Neural cell (in vitro differentiated cells): ENCODE measurements at regions not wholly inside any gene's neighbourhood (a gene's known extent, or its start where the extent isn't known, plus 50 kb on each side); places are given as distances from the start of the nearest gene placed in this dataset.

ENCODE experiments used
- H2AFZ ChIP-seq: fragments of 200-600, 300-800 bp; sonication (generic), shearing (Covaris generic); 2 replicates; pipeline ENCODE4 v1.6.0; 2014; ENCODE audit warnings: low read depth, mild to moderate bottlenecking, antibody characterized with exemption, low read length, moderate library complexity
- H3F3A ChIP-seq: fragments of 200-600 bp; shearing (Covaris generic); 2 replicates; pipeline ENCODE4 v1.6.1; 2016; ENCODE audit warnings: mild to moderate bottlenecking, moderate library complexity, mixed read lengths, antibody characterized with exemption, low read length; ENCODE audit not compliant: insufficient read depth, poor library complexity, severe bottlenecking
- H3K27ac ChIP-seq: fragments of 200-600, 300-800 bp; sonication (generic), shearing (Covaris generic); 2 replicates; pipeline ENCODE4 v1.5.1; 2014; ENCODE audit warnings: mild to moderate bottlenecking, low read length, moderate library complexity
- H3K27me3 ChIP-seq: fragments of 300-800, 200-600 bp; sonication (generic), shearing (Covaris generic); 2 replicates; pipeline ENCODE4 v1.6.0; 2014; ENCODE audit warnings: mild to moderate bottlenecking, low read depth, low read length, moderate library complexity; ENCODE audit not compliant: insufficient read depth
- H3K36me3 ChIP-seq: fragments of 300-800, 200-600 bp; sonication (generic), shearing (Covaris generic); 2 replicates; pipeline ENCODE4 v1.5.1; 2014; ENCODE audit warnings: mild to moderate bottlenecking, antibody characterized with exemption, low read length, moderate library complexity; ENCODE audit not compliant: insufficient read depth
- H3K4me2 ChIP-seq: fragments of 300-800, 200-600 bp; sonication (generic), shearing (Covaris generic); 2 replicates; pipeline ENCODE4 v1.6.0; 2014; ENCODE audit warnings: mild to moderate bottlenecking, low read length
- H3K4me3 ChIP-seq: fragments of 300-800, 200-600 bp; sonication (generic), shearing (Covaris generic); 2 replicates; pipeline ENCODE4 v1.5.1; 2014; ENCODE audit warnings: mild to moderate bottlenecking, low read length, moderate library complexity
- H3K79me2 ChIP-seq: fragments of 200-600 bp; shearing (Covaris generic); replicated peaks from 2 replicates; pipeline ENCODE4 v1.6.0; 2014; ENCODE audit warnings: mild to moderate bottlenecking, low read length, moderate library complexity; ENCODE audit not compliant: insufficient read depth
- H3K9ac ChIP-seq: fragments of 300-800, 200-600 bp; sonication (generic), shearing (Covaris generic); 2 replicates; pipeline ENCODE4 v1.6.1; 2016; ENCODE audit warnings: mild to moderate bottlenecking, low read length, mixed read lengths
- H3K9me2 ChIP-seq: fragments of 200-600 bp; shearing (Covaris generic); 2 replicates; pipeline ENCODE4 v1.6.1; 2016; ENCODE audit warnings: mild to moderate bottlenecking, low read length, mixed read lengths; ENCODE audit not compliant: insufficient read depth
- H3K9me3 ChIP-seq: fragments of 200-600, 300-800 bp; sonication (generic), shearing (Covaris generic); 2 replicates; pipeline ENCODE4 v1.6.1; 2016; ENCODE audit warnings: mild to moderate bottlenecking, mixed run types, low read length, moderate library complexity, mixed read lengths
- H4K20me1 ChIP-seq: fragments of 200-600 bp; shearing (Covaris generic); 2 replicates; pipeline ENCODE4 v1.6.1; 2016; ENCODE audit warnings: mild to moderate bottlenecking, mixed run types; ENCODE audit not compliant: insufficient read depth
- CTCF ChIP-seq: fragments of 450-650 bp; IDR thresholded peaks from 2 replicates; pipeline ENCODE4 v1.5.1; 2014; ENCODE audit warnings: antibody characterized with exemption, mild to moderate bottlenecking, moderate library complexity; ENCODE audit not compliant: poor library complexity, severe bottlenecking
- EP300 ChIP-seq: fragments of 450-650 bp; conservative IDR thresholded peaks from 2 replicates; pipeline ENCODE4 v1.6.1; 2014; ENCODE audit warnings: antibody characterized with exemption, mild to moderate bottlenecking, moderate library complexity; ENCODE audit not compliant: poor library complexity, severe bottlenecking
- EZH2 ChIP-seq: fragments of 200-600, 300-800 bp; shearing (Covaris generic), sonication (generic); IDR thresholded peaks from 2 replicates; pipeline ENCODE4 v1.6.1; 2014; ENCODE audit warnings: antibody characterized with exemption, low read length, borderline replicate concordance, mild to moderate bottlenecking; ENCODE audit not compliant: insufficient read depth, poor library complexity, severe bottlenecking
- MXI1 ChIP-seq: fragments of 450-650 bp; conservative IDR thresholded peaks from 2 replicates; pipeline ENCODE4 v1.6.1; 2014; ENCODE audit warnings: antibody characterized with exemption, mild to moderate bottlenecking; ENCODE audit not compliant: poor library complexity, severe bottlenecking
- POLR2AphosphoS5 ChIP-seq: IDR thresholded peaks from 2 replicates; pipeline ENCODE4 v1.6.1; 2012
- RAD21 ChIP-seq: fragments of 450-650 bp; conservative IDR thresholded peaks from 2 replicates; pipeline ENCODE4 v1.6.1; 2014; ENCODE audit warnings: antibody characterized with exemption, mild to moderate bottlenecking, moderate library complexity
- REST ChIP-seq: IDR thresholded peaks from 2 replicates; pipeline ENCODE4 v1.6.1; 2012; ENCODE audit warnings: borderline replicate concordance
- SMC3 ChIP-seq: fragments of 450-650 bp; conservative IDR thresholded peaks from 2 replicates; pipeline ENCODE4 v1.6.1; 2014; ENCODE audit warnings: antibody characterized with exemption, mild to moderate bottlenecking, moderate library complexity; ENCODE audit not compliant: poor library complexity
- TAF1 ChIP-seq: IDR thresholded peaks from 2 replicates; pipeline ENCODE4 v1.6.1; 2012; ENCODE audit warnings: low read depth

- no peak overlapping the region for H2AFZ ChIP-seq
- H3K9ac ChIP-seq, result no peak overlapping the region
- TF ChIP-seq REST, result no peak
- no peak for TF ChIP-seq RAD21
- TF ChIP-seq SMC3, result no peak
- TF ChIP-seq POLR2AphosphoS5, result no peak
- TF ChIP-seq MXI1, result no peak
- TF ChIP-seq EP300, result no peak
- TF ChIP-seq EZH2, result no peak
- TF ChIP-seq CTCF, result no peak
- no peak for TF ChIP-seq TAF1
- no peaks in the 10 kb centered on the region for H3K79me2 ChIP-seq
- H3K4me3 ChIP-seq, result no peak overlapping the region
- H3K4me2 ChIP-seq, result no peak overlapping the region
- no peak overlapping the region for H3K27ac ChIP-seq
- H3F3A ChIP-seq, result no peaks in the 10 kb centered on the region
- no peaks in the 10 kb centered on the region for H3K36me3 ChIP-seq
- H3K9me2 ChIP-seq, result no peaks in the 10 kb centered on the region
- no peaks in the 10 kb centered on the region for H4K20me1 ChIP-seq
- H3K27me3 ChIP-seq, result no peaks in the 10 kb centered on the region
- peaks cover 11% of the 10 kb centered on the region for H3K9me3 ChIP-seq
These were observed 309.5 kb downstream of the NDUFA10 start for GRCh38 chr2:239715606-239716005.

GRCh38 chr2:239715202-239715601 lies 309.9 kb downstream of the NDUFA10 start:
- H3K9me3 ChIP-seq, result peaks cover 11% of the 10 kb centered on the region
- H3K79me2 ChIP-seq, result no peaks in the 10 kb centered on the region
- H4K20me1 ChIP-seq, result no peaks in the 10 kb centered on the region
- no peak overlapping the region for H3K27ac ChIP-seq
- no peaks in the 10 kb centered on the region for H3K27me3 ChIP-seq
- no peak overlapping the region for H3K4me3 ChIP-seq
- TF ChIP-seq SMC3 (no peak), RAD21 (no peak), REST (no peak), TAF1 (no peak), EP300 (no peak), EZH2 (no peak), POLR2AphosphoS5 (no peak), MXI1 (no peak)
- H3K9me2 ChIP-seq, result no peaks in the 10 kb centered on the region
- H3K36me3 ChIP-seq, result no peaks in the 10 kb centered on the region
- H3K4me2 ChIP-seq, result no peak overlapping the region
- H2AFZ ChIP-seq, result no peak overlapping the region
- no peaks in the 10 kb centered on the region for H3F3A ChIP-seq
- no peak overlapping the region for H3K9ac ChIP-seq
